Body of pancreas (tissue), 4 donors: ENCODE measurements at regions not wholly inside any gene's neighbourhood (a gene's known extent, or its start where the extent isn't known, plus 50 kb on each side); places are given as distances from the start of the nearest gene placed in this dataset.

Experiments used
- ATAC-seq: fragments of 150-250 bp; one replicate; pipeline ENCODE4 v1.9.1; 2016
- DNase-seq, 4 donors: peaks; one replicate each; pipeline ENCODE4 v3.0.0-alpha.2; 2019
- H3K27ac ChIP-seq, 4 donors: fragments of 200-600 bp; sonication (generic); 1 replicate in 3 of 4; 2 replicates in 1 of 4; pipeline versions ENCODE4 v1.5.1 to v1.6.1; 2016 to 2019; ENCODE audit warnings: mild to moderate bottlenecking in 1 of 4, mixed read lengths in 1 of 4, moderate library complexity in 1 of 4
- H3K27me3 ChIP-seq, 2 donors: fragments of 200-600 bp; sonication (generic); one replicate each; pipeline ENCODE4 v1.6.0; 2016; ENCODE audit warnings: mild to moderate bottlenecking in 1 of 2
- H3K36me3 ChIP-seq, 2 donors: fragments of 200-600 bp; sonication (generic); replicated peaks in 1 of 2; 2 replicates each; pipeline ENCODE4 v1.5.1; 2016; ENCODE audit warnings: low read depth in 2 of 2; ENCODE audit not compliant: insufficient read depth in 1 of 2
- H3K4me1 ChIP-seq: fragments of 200-600 bp; sonication (generic); one replicate; pipeline ENCODE4 v1.6.0; 2016
- H3K4me3 ChIP-seq, 2 donors: fragments of 200-600 bp; sonication (generic); 1 replicate in 1 of 2; 2 replicates in 1 of 2; pipeline ENCODE4 v1.5.1; 2016 to 2019
- H3K9me3 ChIP-seq, 3 donors: fragments of 200-600 bp; sonication (generic); 1 replicate in 2 of 3; 2 replicates in 1 of 3; pipeline ENCODE4 v1.5.1; 2016
- CTCF ChIP-seq, 7 experiments: fragments of 450-650 bp in 4 of 7; fragments of 200-600 bp in 3 of 7; sonication (generic) in 3 of 7; IDR thresholded peaks; one replicate each; pipeline ENCODE4 v1.5.1; 2016 to 2019; ENCODE audit warnings: antibody characterized with exemption in 7 of 7
- POLR2A ChIP-seq, 3 donors: fragments of 450-650 bp; IDR thresholded peaks; one replicate each; pipeline ENCODE4 v1.6.1; 2016; ENCODE audit warnings: antibody characterized with exemption in 3 of 3, mild to moderate bottlenecking in 2 of 3
- WGBS, 2 donors: methylation state at CpG; one replicate each; pipeline ENCODE4 v1.1.5; 2017; 5-methylcytosine and 5-hydroxymethylcytosine counted together
- intact Hi-C: fragments of 100-400 bp; cut with DNase I; formaldehyde crosslinking; loops from one replicate; pipeline ENCODE4 v1.15.1; 2023

- H3K36me3 ChIP-seq, result no peaks in the 10 kb centered on the region
- no peak overlapping the region for H3K27ac ChIP-seq
- H3K9me3 ChIP-seq, result no peaks in the 10 kb centered on the region
- no peak for DNase-seq
- TF ChIP-seq POLR2A (IDR thresholded peaks at IDR 0.05) (no peak), CTCF (IDR thresholded peaks at IDR 0.05) (no peak)
- H3K4me1 ChIP-seq, result no peaks in the 10 kb centered on the region
- no peaks in the 10 kb centered on the region for H3K27me3 ChIP-seq
- H3K4me3 ChIP-seq, result no peak overlapping the region
- intact Hi-C loops, result no loop called here
- ATAC-seq, result no peak
- 53 to 57% methylated on average over 3 to 4 of the region's 4 CpGs for WGBS, 2 donors
These were observed 114.3 kb upstream of the SLC24A3 start for GRCh38 chr20:19098117-19098516.

GRCh38 chr20:19098806-19099578 is 113.5 kb upstream of the SLC24A3 start:
- no peak for ATAC-seq
- H3K4me1 ChIP-seq, result no peaks in the 10 kb centered on the region
- intact Hi-C loops, result no loop called here

GRCh38 chr20:19099596-19100545 is 112.6 kb upstream of the SLC24A3 start:
- ATAC-seq (no peak), DNase-seq (no peak)
- no peaks in the 10 kb centered on the region for H3K36me3 ChIP-seq
- H3K27ac ChIP-seq, result no peak overlapping the region
- WGBS, 2 donors, result 75 to 80% methylated on average over 18 of the region's 18 CpGs
- intact Hi-C loops, result no loop called here
- H3K9me3 ChIP-seq, result no peaks in the 10 kb centered on the region
- H3K27me3 ChIP-seq, result no peaks in the 10 kb centered on the region
- no peaks in the 10 kb centered on the region for H3K4me1 ChIP-seq
- TF ChIP-seq POLR2A (IDR thresholded peaks at IDR 0.05), result no peak
- no peak for TF ChIP-seq CTCF (IDR thresholded peaks at IDR 0.05)
- H3K4me3 ChIP-seq, result no peak overlapping the region

More at GRCh38 chr20:19098806-19099578, 113.5 kb upstream of the SLC24A3 start:
- Histone ChIP-seq H3K27me3 (no peaks in the 10 kb centered on the region), H3K36me3 (no peaks in the 10 kb centered on the region), H3K27ac (no peak overlapping the region), H3K4me3 (no peak overlapping the region), H3K9me3 (no peaks in the 10 kb centered on the region)
- no peak for TF ChIP-seq CTCF (IDR thresholded peaks at IDR 0.05)
- TF ChIP-seq POLR2A (IDR thresholded peaks at IDR 0.05), result no peak
- WGBS, 2 donors, result 67 to 70% methylated on average over 5 to 8 of the region's 8 CpGs
- no peak for DNase-seq

- H3K9me3 ChIP-seq, result no peaks in the 10 kb centered on the region
- 71 to 80% methylated on average over 4 of the region's 4 CpGs for WGBS, 2 donors
- H3K4me3 ChIP-seq, result no peak overlapping the region
- no peaks in the 10 kb centered on the region for H3K27me3 ChIP-seq
- no peak for TF ChIP-seq CTCF (IDR thresholded peaks at IDR 0.05)
- no peak for TF ChIP-seq POLR2A (IDR thresholded peaks at IDR 0.05)
- no peak overlapping the region for H3K27ac ChIP-seq
- intact Hi-C loops, result no loop called here
- DNase-seq, result no peak
- no peaks in the 10 kb centered on the region for H3K4me1 ChIP-seq
- ATAC-seq, result no peak
- no peaks in the 10 kb centered on the region for H3K36me3 ChIP-seq
These were observed 111.5 kb upstream of the SLC24A3 start for GRCh38 chr20:19100975-19101374.
